B cell (primary cell): ENCODE measurements at regions not wholly inside any gene's neighbourhood (a gene's known extent, or its start where the extent isn't known, plus 50 kb on each side); places are given as distances from the start of the nearest gene placed in this dataset.

Experiments
- CTCF ChIP-seq: fragments of 200-600 bp; IDR thresholded peaks from one replicate; pipeline ENCODE4 v1.8.0; 2022; ENCODE audit warnings: antibody characterized with exemption, mild to moderate bottlenecking
- EZH2 ChIP-seq: IDR thresholded peaks from 2 replicates; pipeline ENCODE4 v1.6.1; 2012; ENCODE audit warnings: borderline replicate concordance, low read depth, mild to moderate bottlenecking, moderate library complexity, low read length; ENCODE audit not compliant: insufficient read depth, poor library complexity, severe bottlenecking

DNA sequence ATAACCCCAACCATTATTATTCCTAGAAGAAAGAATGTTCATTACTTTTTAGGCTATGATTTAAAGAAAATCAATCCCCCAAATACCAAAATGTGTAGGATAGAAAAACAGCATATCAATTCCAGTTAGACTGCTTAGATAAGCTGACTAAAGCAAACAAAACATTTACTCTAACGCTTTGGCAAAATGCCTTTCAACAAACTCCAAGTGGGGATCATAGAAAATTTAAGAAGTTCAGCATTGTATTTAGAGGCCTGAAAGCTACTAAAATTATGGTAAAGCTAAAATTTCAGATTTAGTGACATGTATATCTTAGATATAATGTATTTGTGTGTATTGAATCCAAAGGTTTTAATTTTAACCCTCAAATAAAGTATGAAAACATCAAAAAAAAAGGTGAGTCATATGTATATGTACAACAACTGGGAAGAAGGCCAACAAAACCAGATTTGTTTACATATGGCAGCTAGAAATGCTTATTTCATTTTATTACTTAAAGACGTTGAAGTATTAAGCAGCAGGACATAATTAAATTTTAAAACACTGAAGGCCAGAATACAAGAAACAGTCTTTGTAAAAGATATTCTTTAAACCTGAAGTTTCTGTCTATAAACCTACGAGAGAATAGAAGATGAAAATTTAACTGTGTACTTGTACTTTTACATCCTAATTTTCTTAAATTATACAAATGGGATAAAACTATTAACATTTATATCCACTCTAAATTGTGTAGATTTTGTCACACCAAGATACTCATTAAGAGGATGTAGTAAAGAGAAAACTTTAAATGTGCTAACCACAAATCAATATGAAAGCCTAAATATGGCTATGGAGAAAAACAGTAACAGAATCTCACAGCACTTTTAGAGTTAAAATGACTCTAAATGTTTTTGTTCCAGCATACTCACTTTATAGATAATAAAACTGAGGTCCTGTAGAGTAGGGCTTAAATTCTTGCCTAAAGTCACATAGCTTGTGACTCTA lies 71.4 kb downstream of the SLC41A2 start:
- TF ChIP-seq CTCF: no peak
- TF ChIP-seq EZH2: no peak
